Activated B cell treated with CpG ODN at 0.5 μM for 24 hours (primary cell): ENCODE measurements at regions not wholly inside any gene's neighbourhood (a gene's known extent, or its start where the extent isn't known, plus 50 kb on each side); places are given as distances from the start of the nearest gene placed in this dataset.
"Not testable (repeated sequence)": the region's sequence is repeated elsewhere in the genome, so short reads cannot be mapped to it uniquely, and the experiment has no call there.

Source experiments
- ATAC-seq: fragments of 200-7000 bp; cut with Tn5 transposase; one replicate; pipeline ENCODE4 v1.10.0; 2021; ENCODE audit warnings: low read depth, mild to moderate bottlenecking, moderate library complexity
- CTCF ChIA-PET: fragments of 350-600 bp; sonication (Branson Sonifier 250); formaldehyde crosslinking; loops from one replicate; lab custom pipeline; 2021; ENCODE audit warnings: antibody characterized with exemption; lab: Charles Lee
- POLR2A ChIA-PET: fragments of 350-600 bp; sonication (Branson Sonifier 250); formaldehyde crosslinking; loops from one replicate; lab custom pipeline; 2021; ENCODE audit warnings: antibody characterized with exemption; lab: Charles Lee
- DNase-seq: peaks from one replicate; pipeline ENCODE4 v3.0.0; 2022
- H3K27ac Mint-ChIP-seq: one replicate; pipeline ENCODE4 v1.8.0; 2020; ENCODE audit warnings: mixed read lengths
- H3K27me3 Mint-ChIP-seq: one replicate; pipeline ENCODE4 v1.8.0; 2021; ENCODE audit warnings: mixed read lengths
- H3K36me3 Mint-ChIP-seq: one replicate; pipeline ENCODE4 v1.8.0; 2021; ENCODE audit warnings: low read depth, mixed read lengths
- H3K4me1 Mint-ChIP-seq: one replicate; pipeline ENCODE4 v1.8.0; 2021; ENCODE audit warnings: mixed read lengths
- H3K4me3 Mint-ChIP-seq: one replicate; pipeline ENCODE4 v1.8.0; 2020; ENCODE audit warnings: mild to moderate bottlenecking, mixed read lengths
- H3K9me3 Mint-ChIP-seq: one replicate; pipeline ENCODE4 v1.8.0; 2020; ENCODE audit warnings: mixed read lengths
- intact Hi-C: fragments of 100-400 bp; cut with micrococcal nuclease; formaldehyde crosslinking; loops from one replicate; pipeline ENCODE4 v1.15.1; 2024
- TF ChIP-seq, protein P1 (sequence below): fragments of 200-600 bp; IDR thresholded peaks from one replicate; pipeline ENCODE4 v1.8.0; 2022; ENCODE audit warnings: antibody characterized with exemption, mild to moderate bottlenecking

DNA sequence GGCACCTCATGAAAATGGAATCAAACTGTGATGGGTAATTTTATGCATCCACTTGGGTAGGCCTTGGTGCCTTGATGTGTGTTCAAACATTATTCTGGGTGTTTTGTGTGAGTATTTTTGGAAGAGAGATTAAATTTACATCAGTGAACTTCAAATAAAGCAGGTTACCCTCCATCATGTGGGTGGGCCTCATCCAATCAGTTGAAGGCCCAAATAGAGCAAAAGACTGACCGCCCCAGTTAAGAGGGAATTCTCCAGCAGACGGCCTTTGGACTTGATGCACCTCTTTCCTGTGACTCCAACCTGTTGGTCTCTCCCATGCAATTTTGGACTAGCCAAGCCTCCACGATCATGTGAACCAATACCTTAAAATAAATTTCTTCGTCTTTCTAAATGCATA is 97.7 kb upstream of the DPP6 start:
- peaks cover 6% of the 10 kb centered on the region for H3K9me3 Mint-ChIP-seq
- no peak for DNase-seq

GRCh38 chr7:153957677-153958076 is 94.5 kb upstream of the DPP6 start:
- CTCF ChIA-PET, H3K36me3 Mint-ChIP-seq, H3K4me3 Mint-ChIP-seq, H3K27ac Mint-ChIP-seq, intact Hi-C loops, ATAC-seq, POLR2A ChIA-PET, H3K9me3 Mint-ChIP-seq, H3K4me1 Mint-ChIP-seq, DNase-seq, H3K27me3 Mint-ChIP-seq: not testable (repeated sequence)

More for the DNA sequence above, 97.7 kb upstream of the DPP6 start:
- no peak for ATAC-seq
- H3K4me1 Mint-ChIP-seq = no peaks in the 10 kb centered on the region
- POLR2A ChIA-PET = no interaction called here
- H3K27me3 Mint-ChIP-seq = no peaks in the 10 kb centered on the region
- TF ChIP-seq, protein P1, sequence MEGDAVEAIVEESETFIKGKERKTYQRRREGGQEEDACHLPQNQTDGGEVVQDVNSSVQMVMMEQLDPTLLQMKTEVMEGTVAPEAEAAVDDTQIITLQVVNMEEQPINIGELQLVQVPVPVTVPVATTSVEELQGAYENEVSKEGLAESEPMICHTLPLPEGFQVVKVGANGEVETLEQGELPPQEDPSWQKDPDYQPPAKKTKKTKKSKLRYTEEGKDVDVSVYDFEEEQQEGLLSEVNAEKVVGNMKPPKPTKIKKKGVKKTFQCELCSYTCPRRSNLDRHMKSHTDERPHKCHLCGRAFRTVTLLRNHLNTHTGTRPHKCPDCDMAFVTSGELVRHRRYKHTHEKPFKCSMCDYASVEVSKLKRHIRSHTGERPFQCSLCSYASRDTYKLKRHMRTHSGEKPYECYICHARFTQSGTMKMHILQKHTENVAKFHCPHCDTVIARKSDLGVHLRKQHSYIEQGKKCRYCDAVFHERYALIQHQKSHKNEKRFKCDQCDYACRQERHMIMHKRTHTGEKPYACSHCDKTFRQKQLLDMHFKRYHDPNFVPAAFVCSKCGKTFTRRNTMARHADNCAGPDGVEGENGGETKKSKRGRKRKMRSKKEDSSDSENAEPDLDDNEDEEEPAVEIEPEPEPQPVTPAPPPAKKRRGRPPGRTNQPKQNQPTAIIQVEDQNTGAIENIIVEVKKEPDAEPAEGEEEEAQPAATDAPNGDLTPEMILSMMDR = no peak
- CTCF ChIA-PET = no interaction called here
- H3K4me3 Mint-ChIP-seq = no peak overlapping the region
- H3K27ac Mint-ChIP-seq = no peak overlapping the region
- intact Hi-C loops = no loop called here
- no peaks in the 10 kb centered on the region for H3K36me3 Mint-ChIP-seq

DNA sequence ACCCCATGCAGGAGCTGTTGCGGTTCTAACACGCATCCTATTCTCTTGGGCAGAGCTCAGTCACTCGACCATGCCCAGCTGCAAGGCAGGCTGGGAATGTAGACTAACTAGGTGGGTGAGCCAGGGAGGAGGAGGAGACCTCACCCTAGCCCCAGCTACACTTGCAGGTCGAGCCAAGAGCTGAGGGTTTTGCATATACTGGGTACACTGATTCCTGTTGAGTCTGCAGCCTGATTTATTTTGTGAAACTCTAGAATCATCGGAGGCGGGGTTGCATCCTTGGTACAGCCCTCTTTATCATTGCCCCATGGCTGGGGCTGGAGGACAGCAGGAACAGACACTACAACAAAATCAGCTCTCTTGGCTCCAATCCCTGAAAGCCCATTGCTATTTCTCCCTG is 93.8 kb upstream of the DPP6 start:
- H3K27ac Mint-ChIP-seq, H3K9me3 Mint-ChIP-seq, intact Hi-C loops, H3K36me3 Mint-ChIP-seq, H3K4me3 Mint-ChIP-seq, POLR2A ChIA-PET, CTCF ChIA-PET, H3K4me1 Mint-ChIP-seq, DNase-seq, ATAC-seq, H3K27me3 Mint-ChIP-seq: not testable (repeated sequence)

DNA sequence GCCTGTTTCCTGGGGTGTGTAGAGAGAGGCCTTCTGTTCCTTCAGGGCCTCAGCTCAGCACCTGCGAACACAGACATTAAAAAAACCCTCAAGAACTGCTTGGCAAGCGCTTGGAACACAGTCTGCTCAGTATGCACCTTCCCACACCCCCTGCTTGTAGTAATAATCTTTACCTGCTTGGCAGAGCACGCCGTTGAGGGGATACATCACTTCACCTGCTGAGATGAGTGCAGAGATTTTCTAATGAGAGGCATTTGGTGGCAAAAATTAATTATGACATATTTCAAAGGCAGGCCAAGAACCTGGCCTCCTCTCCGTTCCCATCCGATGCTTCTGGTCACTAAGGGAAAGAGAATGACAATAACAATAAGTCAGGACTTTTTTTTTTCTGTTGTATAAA is 93.4 kb upstream of the DPP6 start:
- POLR2A ChIA-PET, H3K9me3 Mint-ChIP-seq, intact Hi-C loops, H3K4me1 Mint-ChIP-seq, H3K27ac Mint-ChIP-seq, H3K36me3 Mint-ChIP-seq, DNase-seq, H3K27me3 Mint-ChIP-seq, CTCF ChIA-PET, H3K4me3 Mint-ChIP-seq, ATAC-seq: not testable (repeated sequence)

DNA sequence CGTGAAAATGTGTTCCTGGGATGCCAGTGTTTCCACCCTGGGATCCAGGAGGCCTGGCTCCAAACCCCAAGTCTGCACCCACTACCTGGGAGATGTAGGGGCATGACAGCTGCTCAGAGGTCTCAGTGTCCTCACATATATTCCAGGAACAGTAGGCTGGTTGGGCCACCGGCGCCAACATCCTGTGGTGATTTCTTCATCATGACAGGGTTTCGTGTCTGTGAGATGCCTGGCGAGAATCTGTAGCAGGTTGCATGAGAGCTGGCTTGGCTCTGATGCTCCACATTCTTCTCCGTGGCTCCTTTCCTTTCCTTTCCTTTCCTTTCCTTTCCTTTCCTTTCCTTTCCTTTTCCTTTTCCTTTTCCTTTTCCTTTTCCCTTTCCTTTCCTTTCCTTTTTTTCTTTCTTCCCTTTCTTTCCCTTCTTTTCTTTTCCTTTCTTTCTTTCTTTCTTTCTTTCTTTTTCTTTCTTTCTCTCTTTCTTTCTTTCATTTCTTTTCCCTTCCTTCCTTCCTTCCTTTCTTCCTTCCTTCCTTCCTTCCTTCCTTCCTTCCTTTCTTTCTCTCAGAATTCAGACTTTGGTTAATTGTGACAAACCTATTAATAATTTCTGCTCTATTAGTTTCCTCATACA is 87.6 kb upstream of the DPP6 start:
- H3K36me3 Mint-ChIP-seq, H3K27ac Mint-ChIP-seq, H3K4me1 Mint-ChIP-seq, H3K4me3 Mint-ChIP-seq, CTCF ChIA-PET, DNase-seq, ATAC-seq, intact Hi-C loops, H3K9me3 Mint-ChIP-seq, POLR2A ChIA-PET, H3K27me3 Mint-ChIP-seq: not testable (repeated sequence)

DNA sequence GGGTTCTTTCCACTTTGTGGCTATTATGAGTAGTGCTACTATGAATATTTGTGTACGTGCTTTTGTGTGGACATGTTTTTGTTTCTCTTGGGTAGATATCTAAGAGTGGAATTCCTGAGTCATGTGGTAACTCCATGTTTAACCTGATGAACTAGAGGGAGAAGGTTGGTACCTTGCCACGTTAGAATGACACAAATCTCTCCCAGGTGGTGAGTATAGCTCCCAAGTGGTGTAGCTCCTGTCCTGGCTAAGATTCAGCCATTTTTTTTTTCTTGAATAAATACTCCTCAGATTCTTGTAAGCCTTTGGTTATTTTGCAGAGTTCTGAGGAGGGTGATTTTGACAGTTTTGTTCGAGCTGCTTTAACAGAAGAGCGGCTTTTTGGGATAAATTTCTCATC is 83.2 kb upstream of the DPP6 start:
- H3K4me1 Mint-ChIP-seq, DNase-seq, CTCF ChIA-PET, H3K36me3 Mint-ChIP-seq, intact Hi-C loops, POLR2A ChIA-PET, ATAC-seq, H3K9me3 Mint-ChIP-seq, H3K27ac Mint-ChIP-seq, H3K4me3 Mint-ChIP-seq, H3K27me3 Mint-ChIP-seq: not testable (repeated sequence)

DNA sequence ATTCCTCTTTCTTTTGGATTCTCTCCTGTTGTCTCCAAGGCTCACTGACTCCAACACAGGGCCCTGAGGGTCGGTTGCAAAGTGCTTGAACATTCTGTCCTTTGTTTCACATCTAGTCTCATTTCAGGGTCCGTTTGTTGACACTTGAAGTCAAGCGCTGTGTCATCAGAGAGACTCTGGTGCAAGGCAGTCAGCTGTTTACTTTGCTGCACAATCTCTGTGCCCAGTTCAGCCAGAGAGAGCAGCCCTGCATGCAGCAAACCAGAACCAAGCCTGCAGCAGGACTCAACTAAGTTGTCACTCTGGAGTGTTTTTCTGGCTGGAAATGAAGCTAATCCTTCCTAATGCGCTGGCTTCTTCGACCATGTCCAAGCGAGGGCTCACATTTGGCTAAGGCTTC is 77.6 kb upstream of the DPP6 start:
- H3K27ac Mint-ChIP-seq, intact Hi-C loops, H3K4me3 Mint-ChIP-seq, CTCF ChIA-PET, ATAC-seq, DNase-seq, H3K4me1 Mint-ChIP-seq, H3K27me3 Mint-ChIP-seq, POLR2A ChIA-PET, H3K36me3 Mint-ChIP-seq, H3K9me3 Mint-ChIP-seq: not testable (repeated sequence)

GRCh38 chr7:153976745-153977144 is 75.5 kb upstream of the DPP6 start:
- ATAC-seq, H3K4me1 Mint-ChIP-seq, H3K27me3 Mint-ChIP-seq, CTCF ChIA-PET, DNase-seq, POLR2A ChIA-PET, intact Hi-C loops, H3K36me3 Mint-ChIP-seq, H3K4me3 Mint-ChIP-seq, H3K27ac Mint-ChIP-seq, H3K9me3 Mint-ChIP-seq: not testable (repeated sequence)

DNA sequence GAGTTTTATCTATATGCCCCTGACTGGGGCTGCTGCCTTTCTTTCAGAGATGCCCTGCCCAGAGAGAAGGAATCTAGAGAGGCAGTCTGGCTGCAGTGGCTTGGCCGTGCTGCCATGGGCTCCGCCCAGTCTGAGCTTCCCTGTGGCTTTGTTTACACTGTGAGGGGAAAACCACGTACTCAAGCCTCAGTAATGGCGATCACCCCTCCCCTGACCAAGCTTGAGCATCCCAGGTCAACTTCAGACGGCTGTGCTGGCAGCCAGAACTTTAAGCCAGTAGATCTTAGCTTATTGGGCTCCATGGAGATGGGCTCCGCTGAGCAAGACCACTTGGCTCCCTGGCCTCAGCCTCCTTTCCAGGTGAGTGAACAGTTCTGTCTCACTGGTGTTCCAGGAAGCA is 69.0 kb upstream of the DPP6 start:
- H3K9me3 Mint-ChIP-seq, H3K27me3 Mint-ChIP-seq, intact Hi-C loops, ATAC-seq, H3K27ac Mint-ChIP-seq, POLR2A ChIA-PET, DNase-seq, H3K4me3 Mint-ChIP-seq, H3K36me3 Mint-ChIP-seq, H3K4me1 Mint-ChIP-seq, CTCF ChIA-PET: not testable (repeated sequence)

DNA sequence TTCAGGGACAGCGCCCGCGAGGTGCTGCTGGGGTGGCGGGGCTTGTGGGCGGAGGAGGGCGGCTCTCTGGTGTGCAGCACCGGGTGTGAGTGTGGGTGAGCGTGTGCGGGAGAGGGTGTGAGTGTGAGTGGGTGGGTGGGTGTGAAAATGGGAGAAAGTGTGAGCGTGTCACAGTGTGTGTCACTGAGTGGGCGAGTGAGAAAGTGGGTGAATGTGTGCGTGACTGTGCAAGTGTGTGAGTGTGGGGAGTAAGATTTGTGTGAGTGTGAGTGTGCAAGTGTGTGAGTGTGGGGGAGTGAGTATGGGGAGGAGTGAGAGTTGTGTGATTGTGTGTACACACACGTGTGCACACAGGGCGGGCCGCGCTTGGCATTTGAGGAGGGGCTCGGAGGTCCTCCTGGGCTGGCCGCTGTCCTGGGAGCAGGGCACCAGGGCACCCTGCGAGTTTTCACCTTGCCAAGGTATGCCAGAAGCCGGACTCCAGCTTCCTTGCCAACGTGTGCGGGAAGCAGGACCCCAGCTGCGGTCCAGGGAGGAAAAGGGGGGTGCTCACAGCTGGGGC is 63.1 kb upstream of the DPP6 start:
- intact Hi-C loops, H3K27ac Mint-ChIP-seq, H3K9me3 Mint-ChIP-seq, H3K36me3 Mint-ChIP-seq, H3K27me3 Mint-ChIP-seq, ATAC-seq, CTCF ChIA-PET, H3K4me1 Mint-ChIP-seq, DNase-seq, POLR2A ChIA-PET, H3K4me3 Mint-ChIP-seq: not testable (repeated sequence)

DNA sequence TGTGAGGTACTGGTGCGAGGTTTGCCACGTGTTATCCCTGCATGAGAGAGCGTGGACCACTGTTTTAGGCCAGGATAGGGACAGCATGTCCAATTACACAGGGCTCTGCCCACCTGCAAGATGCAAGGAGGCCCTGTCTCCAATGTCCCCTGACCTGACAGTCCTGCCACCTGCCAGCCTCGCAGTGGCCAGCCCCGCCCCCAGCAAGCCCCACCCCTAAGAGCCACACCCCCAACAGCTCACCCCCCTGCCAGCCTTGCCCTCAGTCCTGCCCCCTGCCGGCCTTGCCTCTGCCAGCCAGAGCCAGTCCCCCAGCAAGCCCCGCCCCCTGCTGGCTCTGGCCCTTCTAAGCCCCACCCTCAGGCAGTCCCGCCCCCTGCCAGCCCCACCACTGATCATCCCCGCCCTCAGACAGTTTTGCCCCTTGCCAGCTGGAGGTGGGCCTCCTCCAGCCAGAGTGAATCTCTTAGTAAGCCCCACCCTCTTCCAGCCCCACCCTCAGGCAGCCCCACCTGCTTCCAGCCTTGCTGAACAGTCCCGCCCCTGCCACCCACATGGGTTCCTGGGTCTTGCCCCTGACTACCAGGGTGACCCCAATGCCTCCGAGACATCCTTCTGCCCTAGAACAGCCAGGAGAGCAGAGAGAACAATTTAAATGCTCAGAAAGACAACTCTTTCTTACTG is 62.3 kb upstream of the DPP6 start:
- H3K9me3 Mint-ChIP-seq, POLR2A ChIA-PET, DNase-seq, H3K4me1 Mint-ChIP-seq, H3K36me3 Mint-ChIP-seq, ATAC-seq, CTCF ChIA-PET, H3K27ac Mint-ChIP-seq, H3K4me3 Mint-ChIP-seq, intact Hi-C loops, H3K27me3 Mint-ChIP-seq: not testable (repeated sequence)
